WTC11 (cell line): ENCODE measurements at regions not wholly inside any gene's neighbourhood (a gene's known extent, or its start where the extent isn't known, plus 50 kb on each side); places are given as distances from the start of the nearest gene placed in this dataset.

Source experiments
- ATAC-seq: fragments of 200-7000 bp; cut with Tn5 transposase; 2 replicates; pipeline ENCODE4 v1.10.0; 2021; ENCODE audit warnings: mild to moderate bottlenecking, moderate library complexity
- CTCF ChIA-PET: fragments of 300-600 bp; sonication (Branson Sonifier 250); formaldehyde crosslinking; loops from one replicate; lab custom pipeline; 2021; ENCODE audit warnings: antibody characterized with exemption; lab: Charles Lee
- POLR2A ChIA-PET: fragments of 350-600 bp; sonication (Branson Sonifier 250); formaldehyde crosslinking; loops from one replicate; lab custom pipeline; 2021; ENCODE audit warnings: antibody characterized with exemption; lab: Charles Lee
- DNase-seq: peaks from one replicate; pipeline ENCODE4 v3.0.0; 2021; ENCODE audit warnings: low spot score
- H3K27ac Mint-ChIP-seq: 2 replicates; pipeline ENCODE4 v1.8.0; 2021; ENCODE audit warnings: mixed read lengths
- H3K27me3 Mint-ChIP-seq: 2 replicates; pipeline ENCODE4 v1.8.0; 2021; ENCODE audit warnings: low read depth, mild to moderate bottlenecking, moderate library complexity, mixed read lengths
- H3K36me3 Mint-ChIP-seq: 2 replicates; pipeline ENCODE4 v1.8.0; 2021; ENCODE audit warnings: mixed read lengths
- H3K4me1 Mint-ChIP-seq: 2 replicates; pipeline ENCODE4 v1.8.0; 2022; ENCODE audit warnings: mixed read lengths
- H3K4me3 Mint-ChIP-seq: 2 replicates; pipeline ENCODE4 v1.8.0; 2021; ENCODE audit warnings: mild to moderate bottlenecking, moderate library complexity, mixed read lengths
- H3K9me3 Mint-ChIP-seq: 2 replicates; pipeline ENCODE4 v1.8.0; 2021; ENCODE audit warnings: mixed read lengths
- ATF1 ChIP-seq: sonication (generic); formaldehyde crosslinking; IDR thresholded peaks from 2 replicates; pipeline ENCODE4 v1.8.1; 2023; ENCODE audit warnings: mild to moderate bottlenecking, moderate library complexity, missing genetic modification reagents
- ESRRA ChIP-seq: sonication (generic); formaldehyde crosslinking; IDR thresholded peaks from 2 replicates; pipeline ENCODE4 v1.8.1; 2022; ENCODE audit warnings: mild to moderate bottlenecking, missing genetic modification reagents, borderline replicate concordance
- GRHL2 ChIP-seq: fragments of 250-450 bp; sonication (Bioruptor Pico); IDR thresholded peaks from 2 replicates; pipeline ENCODE4 v1.8.0; 2022; ENCODE audit warnings: mild to moderate bottlenecking, moderate library complexity; ENCODE audit not compliant: insufficient replicate concordance, severe bottlenecking
- JAZF1 ChIP-seq: fragments of 250-450 bp; sonication (Bioruptor Pico); IDR thresholded peaks from 2 replicates; pipeline ENCODE4 v1.9.0; 2021; ENCODE audit warnings: moderate library complexity, mild to moderate bottlenecking, inconsistent platforms
- KAT7 ChIP-seq: sonication (generic); formaldehyde crosslinking; IDR thresholded peaks from 2 replicates; pipeline ENCODE4 v1.8.1; 2023; ENCODE audit warnings: missing genetic modification reagents, mild to moderate bottlenecking, borderline replicate concordance
- OVOL2 ChIP-seq: fragments of 250-450 bp; sonication (Bioruptor Pico); IDR thresholded peaks from 2 replicates; pipeline ENCODE4 v1.9.0; 2021; ENCODE audit warnings: mild to moderate bottlenecking, borderline replicate concordance
- RORB ChIP-seq: fragments of 250-450 bp; sonication (Bioruptor Pico); IDR thresholded peaks from 2 replicates; pipeline ENCODE4 v1.9.0; 2021; ENCODE audit warnings: mild to moderate bottlenecking
- SMAD4 ChIP-seq: sonication (generic); formaldehyde crosslinking; IDR thresholded peaks from 2 replicates; pipeline ENCODE4 v1.8.0; 2022; ENCODE audit warnings: mild to moderate bottlenecking, missing genetic modification reagents
- SOX15 ChIP-seq: fragments of 250-450 bp; sonication (Bioruptor Pico); IDR thresholded peaks from 2 replicates; pipeline ENCODE4 v1.9.0; 2021; ENCODE audit warnings: mild to moderate bottlenecking
- USF1 ChIP-seq: sonication (generic); formaldehyde crosslinking; IDR thresholded peaks from 2 replicates; pipeline ENCODE4 v1.8.0; 2022; ENCODE audit warnings: mild to moderate bottlenecking, missing genetic modification reagents
- USF2 ChIP-seq: sonication (generic); formaldehyde crosslinking; IDR thresholded peaks from 2 replicates; pipeline ENCODE4 v1.8.1; 2023; ENCODE audit warnings: mild to moderate bottlenecking, missing genetic modification reagents, moderate library complexity
- ZBTB21 ChIP-seq: sonication (generic); formaldehyde crosslinking; IDR thresholded peaks from 2 replicates; pipeline ENCODE4 v1.8.1; 2023; ENCODE audit warnings: mild to moderate bottlenecking, missing genetic modification reagents, borderline replicate concordance
- ZMAT4 ChIP-seq: fragments of 250-450 bp; sonication (Bioruptor Pico); IDR thresholded peaks from 2 replicates; pipeline ENCODE4 v1.9.0; 2021; ENCODE audit warnings: mild to moderate bottlenecking
- ZNF317 ChIP-seq: sonication (generic); formaldehyde crosslinking; IDR thresholded peaks from 2 replicates; pipeline ENCODE4 v1.8.1; 2023; ENCODE audit warnings: low read depth, mild to moderate bottlenecking, moderate library complexity, missing genetic modification reagents, borderline replicate concordance
- ZNF532 ChIP-seq: fragments of 250-450 bp; sonication (Bioruptor Pico); IDR thresholded peaks from 2 replicates; pipeline ENCODE4 v1.9.0; 2021; ENCODE audit warnings: mild to moderate bottlenecking, borderline replicate concordance
- TF ChIP-seq, protein P1 (sequence below): sonication (generic); formaldehyde crosslinking; IDR thresholded peaks from 2 replicates; pipeline ENCODE4 v1.8.0; 2022; ENCODE audit warnings: mild to moderate bottlenecking, missing genetic modification reagents
- TF ChIP-seq, protein P2 (sequence below): sonication (generic); formaldehyde crosslinking; IDR thresholded peaks from 2 replicates; pipeline ENCODE4 v1.8.1; 2023; ENCODE audit warnings: mild to moderate bottlenecking, moderate library complexity, missing genetic modification reagents
- TF ChIP-seq, protein P3 (sequence below): sonication (generic); formaldehyde crosslinking; conservative IDR thresholded peaks from 2 replicates; pipeline ENCODE4 v1.8.1; 2023; ENCODE audit warnings: mild to moderate bottlenecking, low read depth, missing genetic modification reagents, moderate library complexity
- TF ChIP-seq, protein P4 (sequence below): sonication (generic); formaldehyde crosslinking; IDR thresholded peaks from 2 replicates; pipeline ENCODE4 v1.8.1; 2022; ENCODE audit warnings: low read depth, missing genetic modification reagents, borderline replicate concordance

GRCh38 chr16:63512910-63513309 lies 1476.7 kb upstream of the CDH8 start:
- H3K27me3 Mint-ChIP-seq, result no peaks in the 10 kb centered on the region
- no peak for TF ChIP-seq KAT7 (CRISPR knock-in tag)
- TF ChIP-seq SOX15, result no peak
- TF ChIP-seq, protein P1, sequence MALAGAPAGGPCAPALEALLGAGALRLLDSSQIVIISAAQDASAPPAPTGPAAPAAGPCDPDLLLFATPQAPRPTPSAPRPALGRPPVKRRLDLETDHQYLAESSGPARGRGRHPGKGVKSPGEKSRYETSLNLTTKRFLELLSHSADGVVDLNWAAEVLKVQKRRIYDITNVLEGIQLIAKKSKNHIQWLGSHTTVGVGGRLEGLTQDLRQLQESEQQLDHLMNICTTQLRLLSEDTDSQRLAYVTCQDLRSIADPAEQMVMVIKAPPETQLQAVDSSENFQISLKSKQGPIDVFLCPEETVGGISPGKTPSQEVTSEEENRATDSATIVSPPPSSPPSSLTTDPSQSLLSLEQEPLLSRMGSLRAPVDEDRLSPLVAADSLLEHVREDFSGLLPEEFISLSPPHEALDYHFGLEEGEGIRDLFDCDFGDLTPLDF (CRISPR knock-in tag), result no peak
- no peak for TF ChIP-seq JAZF1
- TF ChIP-seq, protein P2, sequence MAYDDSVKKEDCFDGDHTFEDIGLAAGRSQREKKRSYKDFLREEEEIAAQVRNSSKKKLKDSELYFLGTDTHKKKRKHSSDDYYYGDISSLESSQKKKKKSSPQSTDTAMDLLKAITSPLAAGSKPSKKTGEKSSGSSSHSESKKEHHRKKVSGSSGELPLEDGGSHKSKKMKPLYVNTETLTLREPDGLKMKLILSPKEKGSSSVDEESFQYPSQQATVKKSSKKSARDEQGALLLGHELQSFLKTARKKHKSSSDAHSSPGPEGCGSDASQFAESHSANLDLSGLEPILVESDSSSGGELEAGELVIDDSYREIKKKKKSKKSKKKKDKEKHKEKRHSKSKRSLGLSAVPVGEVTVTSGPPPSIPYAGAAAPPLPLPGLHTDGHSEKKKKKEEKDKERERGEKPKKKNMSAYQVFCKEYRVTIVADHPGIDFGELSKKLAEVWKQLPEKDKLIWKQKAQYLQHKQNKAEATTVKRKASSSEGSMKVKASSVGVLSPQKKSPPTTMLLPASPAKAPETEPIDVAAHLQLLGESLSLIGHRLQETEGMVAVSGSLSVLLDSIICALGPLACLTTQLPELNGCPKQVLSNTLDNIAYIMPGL (CRISPR knock-in tag), result no peak
- no peak for TF ChIP-seq GRHL2 (CRISPR knock-in tag)
- TF ChIP-seq ZMAT4 (CRISPR knock-in tag), result no peak
- no peak for TF ChIP-seq ZBTB21
- no peak for TF ChIP-seq USF2 (CRISPR knock-in tag)
- DNase-seq (no peak), ATAC-seq (no peak)
- no peak overlapping the region for H3K27ac Mint-ChIP-seq
- H3K4me1 Mint-ChIP-seq, result no peaks in the 10 kb centered on the region
- no peak overlapping the region for H3K4me3 Mint-ChIP-seq
- ChIA-PET CTCF (no interaction called here), POLR2A (no interaction called here)
- H3K9me3 Mint-ChIP-seq, result no peaks in the 10 kb centered on the region
- no peaks in the 10 kb centered on the region for H3K36me3 Mint-ChIP-seq

GRCh38 chr16:63497408-63497807 lies 1461.2 kb upstream of the CDH8 start:
- H3K36me3 Mint-ChIP-seq, result no peaks in the 10 kb centered on the region
- H3K27ac Mint-ChIP-seq, result no peak overlapping the region
- CTCF ChIA-PET, result no interaction called here
- TF ChIP-seq ZNF532 (no peak), SMAD4 (CRISPR knock-in tag) (no peak), JAZF1 (no peak), ATF1 (no peak), ESRRA (CRISPR knock-in tag) (no peak), OVOL2 (no peak), KAT7 (CRISPR knock-in tag) (no peak), USF1 (CRISPR knock-in tag) (no peak), RORB (CRISPR knock-in tag) (no peak), ZNF317 (no peak)
- TF ChIP-seq, protein P3, sequence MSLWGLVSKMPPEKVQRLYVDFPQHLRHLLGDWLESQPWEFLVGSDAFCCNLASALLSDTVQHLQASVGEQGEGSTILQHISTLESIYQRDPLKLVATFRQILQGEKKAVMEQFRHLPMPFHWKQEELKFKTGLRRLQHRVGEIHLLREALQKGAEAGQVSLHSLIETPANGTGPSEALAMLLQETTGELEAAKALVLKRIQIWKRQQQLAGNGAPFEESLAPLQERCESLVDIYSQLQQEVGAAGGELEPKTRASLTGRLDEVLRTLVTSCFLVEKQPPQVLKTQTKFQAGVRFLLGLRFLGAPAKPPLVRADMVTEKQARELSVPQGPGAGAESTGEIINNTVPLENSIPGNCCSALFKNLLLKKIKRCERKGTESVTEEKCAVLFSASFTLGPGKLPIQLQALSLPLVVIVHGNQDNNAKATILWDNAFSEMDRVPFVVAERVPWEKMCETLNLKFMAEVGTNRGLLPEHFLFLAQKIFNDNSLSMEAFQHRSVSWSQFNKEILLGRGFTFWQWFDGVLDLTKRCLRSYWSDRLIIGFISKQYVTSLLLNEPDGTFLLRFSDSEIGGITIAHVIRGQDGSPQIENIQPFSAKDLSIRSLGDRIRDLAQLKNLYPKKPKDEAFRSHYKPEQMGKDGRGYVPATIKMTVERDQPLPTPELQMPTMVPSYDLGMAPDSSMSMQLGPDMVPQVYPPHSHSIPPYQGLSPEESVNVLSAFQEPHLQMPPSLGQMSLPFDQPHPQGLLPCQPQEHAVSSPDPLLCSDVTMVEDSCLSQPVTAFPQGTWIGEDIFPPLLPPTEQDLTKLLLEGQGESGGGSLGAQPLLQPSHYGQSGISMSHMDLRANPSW (CRISPR knock-in tag), result no peak
- TF ChIP-seq, protein P4, sequence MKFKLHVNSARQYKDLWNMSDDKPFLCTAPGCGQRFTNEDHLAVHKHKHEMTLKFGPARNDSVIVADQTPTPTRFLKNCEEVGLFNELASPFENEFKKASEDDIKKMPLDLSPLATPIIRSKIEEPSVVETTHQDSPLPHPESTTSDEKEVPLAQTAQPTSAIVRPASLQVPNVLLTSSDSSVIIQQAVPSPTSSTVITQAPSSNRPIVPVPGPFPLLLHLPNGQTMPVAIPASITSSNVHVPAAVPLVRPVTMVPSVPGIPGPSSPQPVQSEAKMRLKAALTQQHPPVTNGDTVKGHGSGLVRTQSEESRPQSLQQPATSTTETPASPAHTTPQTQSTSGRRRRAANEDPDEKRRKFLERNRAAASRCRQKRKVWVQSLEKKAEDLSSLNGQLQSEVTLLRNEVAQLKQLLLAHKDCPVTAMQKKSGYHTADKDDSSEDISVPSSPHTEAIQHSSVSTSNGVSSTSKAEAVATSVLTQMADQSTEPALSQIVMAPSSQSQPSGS, result no peak
- H3K4me1 Mint-ChIP-seq, result no peaks in the 10 kb centered on the region
- H3K9me3 Mint-ChIP-seq, result no peaks in the 10 kb centered on the region
- ATAC-seq (no peak), DNase-seq (no peak)
- H3K27me3 Mint-ChIP-seq, result no peaks in the 10 kb centered on the region
- POLR2A ChIA-PET, result no interaction called here
- no peak overlapping the region for H3K4me3 Mint-ChIP-seq
